ENCODE measurements at regions not wholly inside any gene's neighbourhood (a gene's known extent, or its start where the extent isn't known, plus 50 kb on each side); places are given as distances from the start of the nearest gene placed in this dataset.

DNA sequence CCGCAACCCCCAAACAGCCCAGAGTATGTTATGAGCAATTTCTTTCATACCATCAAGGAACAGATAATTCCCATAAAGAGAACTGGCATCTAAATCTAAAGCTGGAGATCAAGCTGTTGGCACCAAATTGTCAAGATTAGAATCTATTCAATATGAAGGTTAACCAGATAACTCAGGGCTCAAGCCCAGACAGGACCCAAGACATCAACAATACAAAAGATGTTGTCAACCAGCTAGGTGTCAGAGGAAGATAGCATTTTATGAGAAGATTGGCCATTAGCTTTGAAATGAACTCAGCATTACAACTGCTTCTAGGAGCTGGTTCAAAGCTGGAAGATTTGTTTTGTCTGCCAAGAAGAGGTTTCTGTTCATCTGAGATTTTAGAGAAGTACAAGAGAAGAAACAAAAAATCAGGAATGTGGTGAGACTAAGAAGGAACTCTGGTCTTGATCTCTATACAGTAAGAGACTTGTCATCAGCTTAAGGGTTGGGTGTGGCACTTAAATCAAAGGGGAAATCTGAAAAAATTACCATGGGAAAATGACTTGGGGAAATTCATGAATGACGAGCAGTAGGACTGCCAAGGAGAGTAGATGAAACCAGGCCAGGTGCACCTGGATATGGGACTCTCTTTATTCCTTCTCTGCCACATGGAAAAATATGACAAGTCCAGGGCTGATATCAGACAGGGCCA, 64.2 kb upstream of the COX10 start:
- no peak for DNase-seq (ENCODE audit: low read depth, low spot score)
- no peaks in the 10 kb centered on the region for H3K4me1 ChIP-seq (ENCODE audit: control insufficient read depth, insufficient read depth, low read length)
- intact Hi-C loops (cut with micrococcal nuclease; ENCODE audit: unreplicated experiment): no loop called here
- H3K4me3 ChIP-seq (ENCODE audit: low read depth in 2 of 2, low read length in 2 of 2): no peak overlapping the region
- no peaks in the 10 kb centered on the region for H3K36me3 ChIP-seq (ENCODE audit: control insufficient read depth, insufficient read depth, low read length)
- ATAC-seq: no peak
- in situ Hi-C loops (cut with HindIII; ENCODE audit: low pct_unique_long_range_greater_than_20kb, low sequenced_read_pairs): no loop called here
- POLR2A ChIA-PET: no interaction called here
- H3K27ac ChIP-seq (ENCODE audit: low read length): no peak overlapping the region
- CTCF ChIA-PET: no interaction called here
- no peak for TF ChIP-seq SIN3A (IDR thresholded peaks at IDR 0.05; ENCODE audit: borderline replicate concordance, insufficient read depth, low read depth, low read length)
- TF ChIP-seq, protein P1, sequence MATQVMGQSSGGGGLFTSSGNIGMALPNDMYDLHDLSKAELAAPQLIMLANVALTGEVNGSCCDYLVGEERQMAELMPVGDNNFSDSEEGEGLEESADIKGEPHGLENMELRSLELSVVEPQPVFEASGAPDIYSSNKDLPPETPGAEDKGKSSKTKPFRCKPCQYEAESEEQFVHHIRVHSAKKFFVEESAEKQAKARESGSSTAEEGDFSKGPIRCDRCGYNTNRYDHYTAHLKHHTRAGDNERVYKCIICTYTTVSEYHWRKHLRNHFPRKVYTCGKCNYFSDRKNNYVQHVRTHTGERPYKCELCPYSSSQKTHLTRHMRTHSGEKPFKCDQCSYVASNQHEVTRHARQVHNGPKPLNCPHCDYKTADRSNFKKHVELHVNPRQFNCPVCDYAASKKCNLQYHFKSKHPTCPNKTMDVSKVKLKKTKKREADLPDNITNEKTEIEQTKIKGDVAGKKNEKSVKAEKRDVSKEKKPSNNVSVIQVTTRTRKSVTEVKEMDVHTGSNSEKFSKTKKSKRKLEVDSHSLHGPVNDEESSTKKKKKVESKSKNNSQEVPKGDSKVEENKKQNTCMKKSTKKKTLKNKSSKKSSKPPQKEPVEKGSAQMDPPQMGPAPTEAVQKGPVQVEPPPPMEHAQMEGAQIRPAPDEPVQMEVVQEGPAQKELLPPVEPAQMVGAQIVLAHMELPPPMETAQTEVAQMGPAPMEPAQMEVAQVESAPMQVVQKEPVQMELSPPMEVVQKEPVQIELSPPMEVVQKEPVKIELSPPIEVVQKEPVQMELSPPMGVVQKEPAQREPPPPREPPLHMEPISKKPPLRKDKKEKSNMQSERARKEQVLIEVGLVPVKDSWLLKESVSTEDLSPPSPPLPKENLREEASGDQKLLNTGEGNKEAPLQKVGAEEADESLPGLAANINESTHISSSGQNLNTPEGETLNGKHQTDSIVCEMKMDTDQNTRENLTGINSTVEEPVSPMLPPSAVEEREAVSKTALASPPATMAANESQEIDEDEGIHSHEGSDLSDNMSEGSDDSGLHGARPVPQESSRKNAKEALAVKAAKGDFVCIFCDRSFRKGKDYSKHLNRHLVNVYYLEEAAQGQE (IDR thresholded peaks at IDR 0.05; ENCODE audit: insufficient read depth in 1 of 2, low read depth in 2 of 2, low read length in 1 of 2): no peak
- TF ChIP-seq TCF7L2 (IDR thresholded peaks at IDR 0.05; ENCODE audit: low read depth, low read length): no peak
- BruUV-seq (replicated peaks): no TSS peak
- H3K9me3 ChIP-seq (ENCODE audit: control insufficient read depth, insufficient read depth, low read depth, low read length): no peaks in the 10 kb centered on the region
- H3K27me3 ChIP-seq (ENCODE audit: control insufficient read depth, insufficient read depth, low read length): no peaks in the 10 kb centered on the region

DNA sequence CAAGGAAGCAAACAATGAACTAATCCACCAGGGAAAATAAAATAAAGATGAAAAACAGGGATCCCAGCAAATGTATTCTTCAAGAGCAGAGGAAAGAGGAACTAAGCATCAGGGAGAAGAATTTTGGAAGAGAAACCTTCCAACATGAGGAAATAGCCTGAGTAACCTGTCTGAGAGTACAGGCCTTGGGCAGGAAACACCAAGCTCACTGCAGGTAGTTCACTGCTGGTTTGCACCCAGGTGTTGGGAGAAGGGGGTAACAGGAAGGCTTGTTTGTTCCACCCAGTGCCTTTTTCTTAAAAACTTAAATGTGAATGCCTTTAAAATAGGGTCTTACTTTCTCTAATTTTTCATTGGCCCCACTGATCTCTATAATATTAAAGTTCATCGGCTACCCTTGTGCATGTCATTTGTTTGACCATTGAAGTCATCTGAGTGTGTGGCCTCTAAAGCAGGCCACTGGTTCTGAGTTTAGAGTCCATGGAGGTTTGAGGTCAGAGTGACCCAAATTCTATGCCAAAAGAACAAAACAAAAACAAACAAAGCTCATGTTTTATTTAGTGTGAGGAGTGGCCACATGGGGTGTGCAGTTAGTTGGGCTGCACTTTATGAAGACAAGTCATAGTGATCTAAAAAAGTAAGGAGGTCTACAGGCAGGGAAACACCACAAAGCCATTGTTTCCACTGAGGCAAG, 62.9 kb upstream of the COX10 start:
- in situ Hi-C loops (cut with HindIII; ENCODE audit: low pct_unique_long_range_greater_than_20kb, low sequenced_read_pairs): no loop called here
- BruUV-seq (replicated peaks): no TSS peak
- no peak overlapping the region for H3K27ac ChIP-seq (ENCODE audit: low read length)
- no peak for ATAC-seq
- no peaks in the 10 kb centered on the region for H3K36me3 ChIP-seq (ENCODE audit: control insufficient read depth, insufficient read depth, low read length)
- TF ChIP-seq POLR2AphosphoS5 (IDR thresholded peaks at IDR 0.05; ENCODE audit: low read depth, low read length) (no peak), SIN3A (IDR thresholded peaks at IDR 0.05; ENCODE audit: borderline replicate concordance, insufficient read depth, low read depth, low read length) (no peak), TCF7L2 (IDR thresholded peaks at IDR 0.05; ENCODE audit: low read depth, low read length) (no peak)
- TF ChIP-seq, protein P2, sequence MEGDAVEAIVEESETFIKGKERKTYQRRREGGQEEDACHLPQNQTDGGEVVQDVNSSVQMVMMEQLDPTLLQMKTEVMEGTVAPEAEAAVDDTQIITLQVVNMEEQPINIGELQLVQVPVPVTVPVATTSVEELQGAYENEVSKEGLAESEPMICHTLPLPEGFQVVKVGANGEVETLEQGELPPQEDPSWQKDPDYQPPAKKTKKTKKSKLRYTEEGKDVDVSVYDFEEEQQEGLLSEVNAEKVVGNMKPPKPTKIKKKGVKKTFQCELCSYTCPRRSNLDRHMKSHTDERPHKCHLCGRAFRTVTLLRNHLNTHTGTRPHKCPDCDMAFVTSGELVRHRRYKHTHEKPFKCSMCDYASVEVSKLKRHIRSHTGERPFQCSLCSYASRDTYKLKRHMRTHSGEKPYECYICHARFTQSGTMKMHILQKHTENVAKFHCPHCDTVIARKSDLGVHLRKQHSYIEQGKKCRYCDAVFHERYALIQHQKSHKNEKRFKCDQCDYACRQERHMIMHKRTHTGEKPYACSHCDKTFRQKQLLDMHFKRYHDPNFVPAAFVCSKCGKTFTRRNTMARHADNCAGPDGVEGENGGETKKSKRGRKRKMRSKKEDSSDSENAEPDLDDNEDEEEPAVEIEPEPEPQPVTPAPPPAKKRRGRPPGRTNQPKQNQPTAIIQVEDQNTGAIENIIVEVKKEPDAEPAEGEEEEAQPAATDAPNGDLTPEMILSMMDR (IDR thresholded peaks at IDR 0.05): no peak
- TF ChIP-seq, protein P1 (IDR thresholded peaks at IDR 0.05; ENCODE audit: insufficient read depth in 1 of 2, low read depth in 2 of 2, low read length in 1 of 2): no peak
- ChIA-PET POLR2A (no interaction called here), CTCF (interaction anchor here (0.5 kb wide), 1 partner anchor 10 kb away, joined by 7 read pairs; no protein-coding TSS in a partner anchor)
- H3K4me1 ChIP-seq (ENCODE audit: control insufficient read depth, insufficient read depth, low read length): no peaks in the 10 kb centered on the region
- DNase-seq (ENCODE audit: low read depth, low spot score): no peak
- H3K27me3 ChIP-seq (ENCODE audit: control insufficient read depth, insufficient read depth, low read length): no peaks in the 10 kb centered on the region
- H3K4me3 ChIP-seq (ENCODE audit: low read depth in 2 of 2, low read length in 2 of 2): no peak overlapping the region
- intact Hi-C loops (cut with micrococcal nuclease; ENCODE audit: unreplicated experiment): no loop called here
- H3K9me3 ChIP-seq (ENCODE audit: control insufficient read depth, insufficient read depth, low read depth, low read length): no peaks in the 10 kb centered on the region
